ENCODE measurements at regions not wholly inside any gene's neighbourhood (a gene's known extent, or its start where the extent isn't known, plus 50 kb on each side); places are given as distances from the start of the nearest gene placed in this dataset.

DNA sequence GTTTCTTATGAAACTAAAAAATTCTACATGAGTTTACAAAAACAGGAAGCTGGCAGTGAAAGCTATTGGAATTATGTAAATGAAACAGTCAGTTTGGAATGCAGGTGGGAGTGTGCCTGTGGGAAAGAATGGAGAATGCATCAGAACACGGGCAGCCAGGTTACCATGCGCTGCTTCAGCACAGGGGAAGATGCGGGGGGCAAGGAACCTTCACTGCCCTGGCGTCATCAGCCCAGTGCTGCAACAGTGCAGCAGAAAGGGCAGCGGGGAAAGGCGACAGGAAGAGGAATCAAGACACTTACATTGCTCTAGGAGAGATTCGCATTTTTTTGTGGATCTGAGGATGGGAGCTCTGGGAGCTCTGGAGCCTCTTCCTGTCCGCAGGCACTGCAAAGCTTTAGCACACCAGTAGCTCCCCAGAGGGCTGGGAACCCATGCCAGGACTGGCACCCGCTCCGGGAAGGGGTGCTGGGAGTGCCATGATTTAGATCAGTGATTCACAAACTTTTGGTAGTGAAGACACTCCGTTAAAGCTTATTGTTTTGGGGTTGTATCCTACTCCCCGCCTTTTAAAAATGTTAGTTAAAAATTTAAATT is 64.1 kb upstream of the WDR26 start:
- Histone ChIP-seq H3K4ac (ENCODE audit: low read depth, low read length) (peak overlapping the region; percentile 29; the same call in 1 of the 2 replicates), H2BK120ac (ENCODE audit: low read depth, low read length, poor library complexity, severe bottlenecking) (peak overlapping the region; percentile 56), H2AFZ (ENCODE audit: low read length) (no peak overlapping the region), H3K9me3 (ENCODE audit: control insufficient read depth, low read depth, low read length) (peaks cover 7% of the 10 kb centered on the region), H3K27me3 (ENCODE audit: insufficient read depth, low read length) (no peaks in the 10 kb centered on the region), H4K20me1 (ENCODE audit: control insufficient read depth, insufficient read depth, insufficient read length) (no peaks in the 10 kb centered on the region), H2BK15ac (ENCODE audit: low read depth, low read length) (no peak overlapping the region), H2AK5ac (ENCODE audit: insufficient read length, low read length) (no peak overlapping the region), H3K9ac (ENCODE audit: extremely low read depth, insufficient read length, low read length) (no peak overlapping the region), H3K56ac (ENCODE audit: insufficient read length, low read depth, low read length) (no peak overlapping the region), H3K27ac (ENCODE audit: insufficient read length, low read depth, low read length) (peak overlapping the region; percentile 98), H3K79me1 (ENCODE audit: insufficient read depth, low read depth, low read length, poor library complexity, severe bottlenecking) (no peaks in the 10 kb centered on the region), H4K91ac (ENCODE audit: insufficient read length, low read depth, low read length) (no peak overlapping the region), H2BK20ac (ENCODE audit: low read depth, low read length, poor library complexity, severe bottlenecking) (no peak overlapping the region), H2BK12ac (ENCODE audit: insufficient read length, low read depth, low read length) (peak overlapping the region; percentile 55), H3T11ph (ENCODE audit: low read length) (no peak overlapping the region), H4K8ac (replicated peaks; ENCODE audit: insufficient read length, low read depth, low read length) (peak overlapping the region; percentile 61), H3K4me1 (ENCODE audit: insufficient read depth, low read length) (peaks cover 11% of the 10 kb centered on the region; the same call in 1 of the 2 replicates), H2BK5ac (ENCODE audit: insufficient read length, low read length) (peak overlapping the region; percentile 36), H3K79me2 (ENCODE audit: insufficient read depth, low read length) (no peaks in the 10 kb centered on the region), H4K5ac (ENCODE audit: insufficient read length, low read depth, low read length) (peak overlapping the region; percentile 59), H3K23me2 (ENCODE audit: insufficient read length, low read depth, low read length, poor library complexity, severe bottlenecking) (no peaks in the 10 kb centered on the region), H3K23ac (ENCODE audit: insufficient read length, low read depth, low read length) (no peak overlapping the region), H3K18ac (ENCODE audit: insufficient read length, low read depth, low read length) (peak overlapping the region; percentile 90), H3K14ac (ENCODE audit: insufficient read depth, low read length) (peak overlapping the region; percentile 66), H3K4me2 (ENCODE audit: insufficient read depth, insufficient read length, low read length) (peak overlapping the region; percentile 37)
- peak overlapping the region; percentile 44 to 45; a peak in 3 of 5 replicates for H3K4me3 Mint-ChIP-seq
- no CpG with 5 or more reads among the region's 12 CpGs for WGBS (ENCODE audit: extremely low coverage, insufficient read length, low lambda C conversion rate)
- peaks cover 6 to 22% (median 17%) of the 10 kb centered on the region in 3 experiments for H3K36me3 Mint-ChIP-seq (ENCODE audit: insufficient read depth in 1 of 3, low read depth in 3 of 3)
- H3K4me1 Mint-ChIP-seq, result peaks cover 64 to 70% of the 10 kb centered on the region in 2 experiments
- TF ChIP-seq, protein P1, sequence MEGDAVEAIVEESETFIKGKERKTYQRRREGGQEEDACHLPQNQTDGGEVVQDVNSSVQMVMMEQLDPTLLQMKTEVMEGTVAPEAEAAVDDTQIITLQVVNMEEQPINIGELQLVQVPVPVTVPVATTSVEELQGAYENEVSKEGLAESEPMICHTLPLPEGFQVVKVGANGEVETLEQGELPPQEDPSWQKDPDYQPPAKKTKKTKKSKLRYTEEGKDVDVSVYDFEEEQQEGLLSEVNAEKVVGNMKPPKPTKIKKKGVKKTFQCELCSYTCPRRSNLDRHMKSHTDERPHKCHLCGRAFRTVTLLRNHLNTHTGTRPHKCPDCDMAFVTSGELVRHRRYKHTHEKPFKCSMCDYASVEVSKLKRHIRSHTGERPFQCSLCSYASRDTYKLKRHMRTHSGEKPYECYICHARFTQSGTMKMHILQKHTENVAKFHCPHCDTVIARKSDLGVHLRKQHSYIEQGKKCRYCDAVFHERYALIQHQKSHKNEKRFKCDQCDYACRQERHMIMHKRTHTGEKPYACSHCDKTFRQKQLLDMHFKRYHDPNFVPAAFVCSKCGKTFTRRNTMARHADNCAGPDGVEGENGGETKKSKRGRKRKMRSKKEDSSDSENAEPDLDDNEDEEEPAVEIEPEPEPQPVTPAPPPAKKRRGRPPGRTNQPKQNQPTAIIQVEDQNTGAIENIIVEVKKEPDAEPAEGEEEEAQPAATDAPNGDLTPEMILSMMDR (conservative IDR thresholded peaks at IDR 0.05), result no peak
- H3K27ac Mint-ChIP-seq, result peak overlapping the region; percentile 93 to 99 (median 99)
- no peaks in the 10 kb centered on the region; the same call in 1 of the 2 replicates for H3K27me3 Mint-ChIP-seq (ENCODE audit: low read depth)
- DNase-seq, result peak; percentile 94
- H3K9me3 Mint-ChIP-seq, result peaks cover 12 to 16% of the 10 kb centered on the region in 2 experiments

Data from H9 (cell line).